ENCODE measurements at regions not wholly inside any gene's neighbourhood (a gene's known extent, or its start where the extent isn't known, plus 50 kb on each side); places are given as distances from the start of the nearest gene placed in this dataset.
"Not testable (repeated sequence)": the region's sequence is repeated elsewhere in the genome, so short reads cannot be mapped to it uniquely, and the experiment has no call there.

DNA sequence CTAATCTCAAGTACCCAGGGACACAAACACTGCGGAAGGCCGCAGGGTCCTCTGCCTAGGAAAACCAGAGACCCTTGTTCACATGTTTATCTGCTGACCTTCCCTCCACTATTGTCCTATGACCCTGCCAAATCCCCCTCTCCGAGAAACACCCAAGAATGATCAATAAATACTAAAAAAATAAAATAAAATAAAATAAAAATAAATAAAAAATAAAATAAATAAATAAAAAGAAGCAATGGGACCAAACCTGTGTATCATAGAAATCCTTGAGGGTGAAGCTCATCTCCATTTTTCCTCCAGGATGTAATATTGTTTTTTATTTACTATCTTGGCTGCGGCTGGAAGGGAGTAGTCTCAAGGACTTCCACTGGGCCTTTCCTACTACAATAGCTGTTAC lies 82.0 kb upstream of the CMKLR1 start:
- not testable (repeated sequence) for DNase-seq

GRCh38 chr12:108420421-108420820 lies 81.3 kb upstream of the CMKLR1 start:
- not testable (repeated sequence) for DNase-seq

DNA sequence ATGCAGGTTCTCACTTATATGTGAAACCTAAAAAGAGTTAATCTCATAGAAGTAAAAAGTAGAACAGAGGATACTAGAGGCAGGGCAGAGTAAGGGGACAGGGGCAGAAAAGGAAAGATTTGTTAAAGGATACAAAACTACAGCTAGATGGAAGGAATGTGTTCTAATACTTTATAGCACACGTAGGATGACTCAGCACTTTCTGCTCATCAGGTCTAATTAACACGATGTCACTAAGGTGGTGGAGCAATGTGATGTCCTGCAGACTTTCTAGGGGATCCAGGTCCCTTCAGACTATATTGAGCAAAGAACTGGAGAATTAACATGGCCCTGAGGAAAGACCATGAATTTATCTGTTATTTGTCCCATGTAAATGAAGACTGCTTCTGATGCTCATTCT lies 80.8 kb upstream of the CMKLR1 start:
- no peak for DNase-seq

DNA sequence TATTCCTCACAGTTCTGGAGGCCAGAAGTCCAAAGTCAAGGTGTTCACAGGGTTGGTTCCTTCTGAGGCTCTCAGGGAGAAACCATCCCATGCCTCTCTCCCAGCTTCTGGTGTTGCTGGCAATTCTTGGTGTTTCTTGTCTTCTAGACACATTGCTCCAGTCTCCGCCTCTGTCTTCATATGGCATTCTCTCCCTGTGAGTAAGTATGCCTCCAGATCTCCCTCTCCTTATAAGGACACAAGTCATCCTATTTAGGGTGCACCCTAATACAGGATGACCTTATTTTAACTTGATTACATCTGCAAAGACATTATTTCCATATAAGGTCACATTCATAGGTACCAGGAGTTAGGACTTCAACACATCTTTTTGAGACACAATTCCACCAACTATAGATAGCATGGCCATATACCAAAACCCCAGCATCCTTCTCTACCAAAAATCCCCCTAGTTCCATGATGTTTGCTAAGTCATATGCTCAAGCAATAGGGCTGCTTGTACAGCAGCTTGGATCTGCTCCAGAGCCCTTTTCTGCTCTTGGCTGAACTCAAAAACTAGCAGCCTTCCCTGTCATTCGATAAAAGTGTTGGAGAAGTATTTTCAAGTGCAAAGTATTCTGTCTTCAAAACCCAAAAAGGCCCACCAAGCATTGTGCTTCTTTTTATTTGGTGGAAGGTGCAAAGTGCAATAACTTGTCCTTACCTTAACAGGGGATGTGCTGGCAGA lies 79.2 kb upstream of the CMKLR1 start:
- DNase-seq: no peak

DNA sequence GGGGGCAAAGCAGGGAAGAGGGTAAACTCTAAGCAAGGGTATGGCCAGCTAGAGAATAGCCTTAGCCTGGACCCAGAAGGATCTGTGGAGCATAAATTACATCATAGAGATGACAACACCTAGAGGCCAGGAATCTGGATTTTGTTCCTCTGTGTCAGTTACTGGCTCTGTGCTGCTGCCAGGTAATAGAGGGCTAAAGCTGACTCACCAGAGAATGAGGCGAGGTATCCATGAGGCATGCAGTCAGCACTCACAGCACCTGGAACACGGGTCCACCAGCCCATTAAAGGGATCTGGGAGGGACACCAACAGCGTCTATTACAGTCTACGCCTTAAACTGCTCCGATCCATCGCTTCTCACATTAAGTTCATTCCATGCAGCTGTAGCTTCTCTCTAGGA lies 74.9 kb upstream of the CMKLR1 start:
- DNase-seq: no peak

DNA sequence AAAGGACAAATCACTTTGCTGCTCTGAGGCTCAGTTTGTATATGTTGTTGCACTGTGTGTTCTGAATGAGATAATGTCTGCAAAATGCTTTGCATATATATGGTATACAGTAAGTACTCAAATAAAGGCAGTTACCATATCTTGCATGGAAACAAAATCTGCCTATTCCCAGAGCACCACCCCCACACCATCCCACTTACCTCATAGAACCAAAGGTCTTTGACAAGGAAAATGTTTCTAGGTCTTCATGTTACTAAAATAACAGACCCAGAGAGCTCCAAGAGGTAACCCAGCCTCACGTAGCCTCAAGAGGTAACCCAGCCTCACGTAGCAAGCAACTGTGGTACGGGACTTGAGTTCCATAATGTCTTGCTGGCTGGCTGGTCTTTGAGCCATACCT lies 71.6 kb upstream of the CMKLR1 start:
- no peak for DNase-seq

DNA sequence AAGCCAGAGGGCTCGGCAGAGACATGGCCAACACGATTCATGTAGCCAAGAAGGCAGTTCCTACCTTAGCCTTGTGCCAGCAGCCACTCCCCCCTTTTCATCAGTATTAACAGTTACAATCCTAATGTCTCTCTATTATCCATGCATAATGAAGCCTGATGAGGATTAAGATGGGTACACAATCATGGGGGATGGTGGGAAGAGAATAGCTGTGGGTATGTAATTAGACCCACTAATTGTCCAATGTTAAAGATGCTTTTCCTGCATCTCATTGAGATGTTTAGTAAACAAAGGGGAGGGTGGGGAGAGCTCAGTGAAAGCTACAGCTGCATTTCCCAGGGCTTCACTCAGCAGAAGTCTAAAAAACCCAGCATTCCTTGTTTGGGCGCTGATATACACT lies 70.4 kb upstream of the CMKLR1 start:
- no peak for DNase-seq

- no peak for DNase-seq
These were observed 64.8 kb upstream of the CMKLR1 start for GRCh38 chr12:108403952-108404351.

DNA sequence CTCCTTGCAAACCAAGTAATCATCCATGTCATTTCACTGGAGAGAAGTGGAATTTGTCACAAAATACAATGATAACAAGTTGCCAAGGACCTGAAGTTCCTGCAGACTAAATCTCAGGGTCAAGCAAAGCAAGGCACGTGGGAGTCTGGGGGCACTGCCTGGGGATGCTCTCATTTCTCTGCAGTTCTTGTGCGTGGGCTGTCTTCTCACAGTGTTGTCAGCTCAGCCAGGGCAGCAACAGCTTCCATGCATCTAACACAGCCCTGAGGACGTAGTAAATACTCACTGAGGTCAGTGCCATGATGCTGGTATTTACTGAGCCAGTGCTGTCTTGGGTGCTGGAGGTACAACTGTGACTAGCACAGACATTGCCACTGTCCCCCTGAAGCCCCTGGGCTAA lies 62.9 kb upstream of the CMKLR1 start:
- no peak for DNase-seq

DNA sequence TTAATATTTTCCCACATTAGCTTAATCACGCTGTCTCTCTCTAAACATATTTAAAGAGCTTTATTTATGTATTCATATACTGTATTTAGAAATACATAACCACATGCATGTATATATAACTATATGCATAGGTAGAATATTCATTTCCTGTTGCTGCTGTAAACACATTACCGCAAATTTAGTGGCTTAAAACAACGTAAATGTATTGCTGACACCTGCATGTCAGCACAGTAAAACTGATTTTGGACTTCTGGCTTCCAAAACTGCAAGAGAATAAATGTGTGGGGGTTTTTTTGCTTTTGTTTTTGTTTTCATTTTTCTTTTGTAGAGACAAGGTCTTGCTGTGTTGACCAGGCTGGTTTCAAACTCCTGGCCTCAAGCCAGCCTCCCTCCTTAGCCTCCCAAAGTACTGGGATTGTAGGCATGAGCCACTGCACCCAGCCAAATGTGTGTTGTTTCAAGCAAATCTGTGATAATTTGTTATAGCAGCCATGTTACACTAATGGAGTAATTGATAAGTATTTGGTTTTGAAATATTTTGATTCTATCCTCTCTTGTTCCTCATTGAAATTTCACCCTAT lies 61.9 kb upstream of the CMKLR1 start:
- DNase-seq: no peak

- no peak for DNase-seq
These were observed 61.4 kb upstream of the CMKLR1 start for GRCh38 chr12:108400481-108400880.

GRCh38 chr12:108400056-108400455 lies 60.9 kb upstream of the CMKLR1 start:
- no peak for DNase-seq

GRCh38 chr12:108399514-108399913 lies 60.4 kb upstream of the CMKLR1 start:
- DNase-seq: no peak

DNA sequence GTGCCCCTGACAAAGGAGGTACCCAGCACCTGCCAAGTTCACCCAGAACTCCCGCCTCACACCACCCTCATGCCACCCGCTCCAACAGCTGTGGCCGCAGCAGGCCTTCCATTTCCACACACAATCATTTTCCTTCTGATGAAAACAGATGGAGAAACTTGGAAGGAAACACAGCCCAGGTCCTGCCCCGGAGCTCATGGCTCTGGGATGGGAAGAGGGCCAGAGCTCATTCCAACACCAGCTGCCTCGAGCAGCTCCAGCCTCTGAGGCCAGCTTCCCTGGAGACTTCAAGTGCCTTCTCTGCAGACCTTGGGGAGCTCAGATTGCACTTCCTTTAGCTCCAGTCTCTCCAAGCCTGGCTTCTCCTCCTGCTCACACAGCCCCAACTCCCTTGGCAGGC lies 55.1 kb upstream of the CMKLR1 start:
- no peak for DNase-seq

DNA sequence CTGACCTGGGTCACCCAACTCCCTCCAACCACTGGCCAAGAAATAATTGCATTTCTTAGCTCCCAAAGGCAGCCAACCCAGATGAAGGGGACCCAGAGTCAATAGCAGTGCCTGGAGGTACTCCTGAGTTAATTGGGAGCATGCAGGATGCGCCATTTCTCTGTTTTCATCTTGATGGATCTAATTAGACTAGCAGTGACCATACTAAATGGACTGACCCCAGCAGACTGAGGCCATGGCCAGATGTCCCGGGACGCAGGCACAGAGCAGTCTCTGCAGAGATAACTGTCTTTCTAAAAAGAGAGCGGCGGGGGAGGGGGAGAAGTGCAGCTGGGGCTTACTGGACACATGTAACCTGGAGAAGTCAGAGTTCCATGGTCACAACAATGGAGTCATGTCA lies 53.2 kb upstream of the CMKLR1 start:
- no peak for DNase-seq

DNA sequence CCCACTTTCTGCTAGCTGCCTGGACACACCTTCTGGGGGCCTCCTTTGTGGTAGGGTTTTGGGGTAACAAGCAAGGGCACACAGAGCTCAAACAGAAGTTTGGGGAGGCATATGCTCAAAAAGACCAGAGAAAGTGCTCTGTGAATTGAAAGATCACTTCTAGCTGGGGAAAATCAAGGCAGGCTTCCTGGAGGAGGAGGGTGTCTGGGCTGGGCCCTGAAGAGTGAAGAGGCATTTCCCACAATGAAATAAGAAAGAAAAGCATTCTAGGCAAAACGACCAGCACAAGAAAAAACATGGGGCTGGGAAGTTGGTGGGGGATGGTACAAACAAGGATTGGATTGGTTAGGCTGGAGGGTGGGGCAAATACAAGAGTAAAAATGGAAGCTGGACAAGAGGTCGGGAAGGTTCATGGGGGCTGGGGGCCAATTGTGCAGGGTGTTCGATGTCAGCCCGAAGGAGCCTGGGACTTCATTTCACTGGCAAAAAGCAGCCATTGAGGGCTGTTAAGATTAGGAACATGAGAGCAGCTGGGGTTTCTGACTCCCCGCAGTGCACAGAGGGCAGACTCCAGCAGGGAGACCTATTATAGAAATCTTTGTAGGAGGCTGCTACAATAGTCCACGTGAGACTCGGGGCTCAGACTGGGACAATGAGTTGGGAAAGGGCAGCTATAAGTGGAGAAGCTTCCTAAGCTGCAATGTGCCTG lies 51.5 kb upstream of the CMKLR1 start:
- no peak for DNase-seq

GRCh38 chr12:108389544-108389943 lies 50.4 kb upstream of the CMKLR1 start:
- DNase-seq: no peak
